ENCODE measurements at regions not wholly inside any gene's neighbourhood (a gene's known extent, or its start where the extent isn't known, plus 50 kb on each side); places are given as distances from the start of the nearest gene placed in this dataset.

- H3K4me1 ChIP-seq (ENCODE audit: low read length): no peaks in the 10 kb centered on the region
- no peaks in the 10 kb centered on the region for H4K20me1 ChIP-seq (ENCODE audit: insufficient read depth, low read length)
Measured at GRCh38 chr6:66326228-66326627, 619.2 kb upstream of the EYS start.

GRCh38 chr6:66321017-66321416 lies 614.0 kb upstream of the EYS start:
- H2AFZ ChIP-seq (ENCODE audit: low read length): no peak overlapping the region
- TF ChIP-seq EZH2phosphoT487 (IDR thresholded peaks at IDR 0.05; ENCODE audit: low read length) (no peak), CTCF (IDR thresholded peaks at IDR 0.05; ENCODE audit: low read length) (no peak), EZH2 (optimal IDR thresholded peaks at IDR 0.05; ENCODE audit: low read depth, low read length) (no peak)
- H3K4me1 ChIP-seq (ENCODE audit: low read length): no peaks in the 10 kb centered on the region

More at GRCh38 chr6:66326228-66326627, 619.2 kb upstream of the EYS start:
- no peak for DNase-seq
- no peak overlapping the region; the same call in 1 of the 2 replicates for H3K4me2 ChIP-seq (ENCODE audit: low read depth, low read length)
- no peaks in the 10 kb centered on the region for H3K27me3 ChIP-seq (replicated peaks; ENCODE audit: insufficient read depth, low read length)
- no peaks in the 10 kb centered on the region for H3K79me2 ChIP-seq (ENCODE audit: low read length)
- H3K27ac ChIP-seq (ENCODE audit: low read length): no peak overlapping the region
- H3K9me2 ChIP-seq (replicated peaks; ENCODE audit: insufficient read depth, low read length): no peaks in the 10 kb centered on the region
- no peaks in the 10 kb centered on the region for H3F3A ChIP-seq (ENCODE audit: insufficient read depth, low read length)
- H3K36me3 ChIP-seq (replicated peaks; ENCODE audit: insufficient read depth, low read length): no peaks in the 10 kb centered on the region
- no peak overlapping the region for H3K4me3 ChIP-seq (ENCODE audit: low read length)
- H3K9me3 ChIP-seq (replicated peaks; ENCODE audit: insufficient read depth, low read length): no peaks in the 10 kb centered on the region
- TF ChIP-seq CTCF (IDR thresholded peaks at IDR 0.05; ENCODE audit: low read length) (no peak), EZH2 (optimal IDR thresholded peaks at IDR 0.05; ENCODE audit: low read depth, low read length) (no peak), EZH2phosphoT487 (IDR thresholded peaks at IDR 0.05; ENCODE audit: low read length) (no peak)
- no peak overlapping the region for H2AFZ ChIP-seq (ENCODE audit: low read length)
- H3K9ac ChIP-seq (ENCODE audit: low read length): no peak overlapping the region

GRCh38 chr6:66307490-66307889 lies 600.5 kb upstream of the EYS start:
- H3K4me1 ChIP-seq (ENCODE audit: low read length): no peaks in the 10 kb centered on the region
- no peaks in the 10 kb centered on the region for H3K9me3 ChIP-seq (replicated peaks; ENCODE audit: insufficient read depth, low read length)
- no peak overlapping the region for H3K27ac ChIP-seq (ENCODE audit: low read length)
- H3K36me3 ChIP-seq (replicated peaks; ENCODE audit: insufficient read depth, low read length): no peaks in the 10 kb centered on the region
- no peaks in the 10 kb centered on the region for H4K20me1 ChIP-seq (ENCODE audit: insufficient read depth, low read length)
- H2AFZ ChIP-seq (ENCODE audit: low read length): no peak overlapping the region
- no peak for DNase-seq
- H3F3A ChIP-seq (ENCODE audit: insufficient read depth, low read length): no peaks in the 10 kb centered on the region
- no peaks in the 10 kb centered on the region for H3K27me3 ChIP-seq (replicated peaks; ENCODE audit: insufficient read depth, low read length)
- no peak overlapping the region for H3K9ac ChIP-seq (ENCODE audit: low read length)
- H3K4me2 ChIP-seq (ENCODE audit: low read depth, low read length): no peak overlapping the region
- TF ChIP-seq CTCF (IDR thresholded peaks at IDR 0.05; ENCODE audit: low read length) (no peak), EZH2 (optimal IDR thresholded peaks at IDR 0.05; ENCODE audit: low read depth, low read length) (no peak), EZH2phosphoT487 (IDR thresholded peaks at IDR 0.05; ENCODE audit: low read length) (no peak)
- no peak overlapping the region for H3K4me3 ChIP-seq (ENCODE audit: low read length)
- no peaks in the 10 kb centered on the region for H3K9me2 ChIP-seq (replicated peaks; ENCODE audit: insufficient read depth, low read length)
- H3K79me2 ChIP-seq (ENCODE audit: low read length): no peaks in the 10 kb centered on the region

More at GRCh38 chr6:66321017-66321416, 614.0 kb upstream of the EYS start:
- no peaks in the 10 kb centered on the region for H4K20me1 ChIP-seq (ENCODE audit: insufficient read depth, low read length)
- H3K9ac ChIP-seq (ENCODE audit: low read length): no peak overlapping the region
- no peaks in the 10 kb centered on the region for H3K79me2 ChIP-seq (ENCODE audit: low read length)
- no peak overlapping the region for H3K27ac ChIP-seq (ENCODE audit: low read length)
- H3K9me2 ChIP-seq (replicated peaks; ENCODE audit: insufficient read depth, low read length): no peaks in the 10 kb centered on the region
- no peaks in the 10 kb centered on the region for H3K27me3 ChIP-seq (replicated peaks; ENCODE audit: insufficient read depth, low read length)
- H3K4me3 ChIP-seq (ENCODE audit: low read length): no peak overlapping the region
- no peaks in the 10 kb centered on the region for H3K36me3 ChIP-seq (replicated peaks; ENCODE audit: insufficient read depth, low read length)
- H3F3A ChIP-seq (ENCODE audit: insufficient read depth, low read length): no peaks in the 10 kb centered on the region
- H3K9me3 ChIP-seq (replicated peaks; ENCODE audit: insufficient read depth, low read length): no peaks in the 10 kb centered on the region
- no peak overlapping the region for H3K4me2 ChIP-seq (ENCODE audit: low read depth, low read length)
- DNase-seq: no peak
